ENCODE measurements at regions not wholly inside any gene's neighbourhood (a gene's known extent, or its start where the extent isn't known, plus 50 kb on each side); places are given as distances from the start of the nearest gene placed in this dataset.
"Not testable (repeated sequence)": the region's sequence is repeated elsewhere in the genome, so short reads cannot be mapped to it uniquely, and the experiment has no call there.

GRCh38 chr13:44719857-44720671 is 143.9 kb upstream of the TSC22D1 start:
- H3K27me3 ChIP-seq (ENCODE audit: control insufficient read depth, insufficient read depth, low read length), result no peaks in the 10 kb centered on the region
- no CpG with 5 or more reads among the region's 3 CpGs for WGBS (ENCODE audit: insufficient coverage, insufficient read length)
- H3K4me3 ChIP-seq (ENCODE audit: low read length), result no peak overlapping the region
- no peaks in the 10 kb centered on the region for H3K36me3 ChIP-seq (ENCODE audit: control insufficient read depth, insufficient read depth, low read length)
- no peaks in the 10 kb centered on the region for H3K9me3 ChIP-seq (ENCODE audit: control insufficient read depth, insufficient read depth, low read length)
- H3K27ac ChIP-seq (ENCODE audit: low read length), result no peak overlapping the region
- no peaks in the 10 kb centered on the region for H3K4me1 ChIP-seq (ENCODE audit: control insufficient read depth, insufficient read depth, low read length)
- no peak for DNase-seq (ENCODE audit: low read depth, low spot score)

GRCh38 chr13:44718467-44718866 is 142.3 kb upstream of the TSC22D1 start:
- no peak overlapping the region for H3K4me3 ChIP-seq (ENCODE audit: low read length)
- no peaks in the 10 kb centered on the region for H3K4me1 ChIP-seq (ENCODE audit: control insufficient read depth, insufficient read depth, low read length)
- H3K27ac ChIP-seq (ENCODE audit: low read length), result no peak overlapping the region
- H3K27me3 ChIP-seq (ENCODE audit: control insufficient read depth, insufficient read depth, low read length), result no peaks in the 10 kb centered on the region
- no peaks in the 10 kb centered on the region for H3K9me3 ChIP-seq (ENCODE audit: control insufficient read depth, insufficient read depth, low read length)
- H3K36me3 ChIP-seq (ENCODE audit: control insufficient read depth, insufficient read depth, low read length), result no peaks in the 10 kb centered on the region
- DNase-seq (ENCODE audit: low read depth, low spot score), result peak; percentile 16
- WGBS (ENCODE audit: insufficient coverage, insufficient read length), result no CpG with 5 or more reads among the region's 4 CpGs

- Histone ChIP-seq H3K4me1 (ENCODE audit: control insufficient read depth, insufficient read depth, low read length) (no peaks in the 10 kb centered on the region), H3K4me3 (ENCODE audit: low read length) (no peak overlapping the region), H3K27me3 (ENCODE audit: control insufficient read depth, insufficient read depth, low read length) (no peaks in the 10 kb centered on the region), H3K27ac (ENCODE audit: low read length) (no peak overlapping the region), H3K9me3 (ENCODE audit: control insufficient read depth, insufficient read depth, low read length) (no peaks in the 10 kb centered on the region), H3K36me3 (ENCODE audit: control insufficient read depth, insufficient read depth, low read length) (no peaks in the 10 kb centered on the region)
- DNase-seq (ENCODE audit: low read depth, low spot score), result no peak
- no CpG with 5 or more reads among the region's 11 CpGs for WGBS (ENCODE audit: insufficient coverage, insufficient read length)
These were observed 139.4 kb upstream of the TSC22D1 start for GRCh38 chr13:44715287-44716230.

- no peak for DNase-seq (ENCODE audit: low read depth, low spot score)
- WGBS (ENCODE audit: insufficient coverage, insufficient read length), result no CpG with 5 or more reads among the region's 3 CpGs
- H3K27ac ChIP-seq (ENCODE audit: low read length), result no peak overlapping the region
These were observed 137.8 kb upstream of the TSC22D1 start for GRCh38 chr13:44713788-44714469.

GRCh38 chr13:44711706-44712105 is 135.6 kb upstream of the TSC22D1 start:
- Histone ChIP-seq H3K4me3 (ENCODE audit: low read length) (no peak overlapping the region), H3K9me3 (ENCODE audit: control insufficient read depth, insufficient read depth, low read length) (no peaks in the 10 kb centered on the region), H3K36me3 (ENCODE audit: control insufficient read depth, insufficient read depth, low read length) (no peaks in the 10 kb centered on the region), H3K27ac (ENCODE audit: low read length) (no peak overlapping the region), H3K27me3 (ENCODE audit: control insufficient read depth, insufficient read depth, low read length) (no peaks in the 10 kb centered on the region), H3K4me1 (ENCODE audit: control insufficient read depth, insufficient read depth, low read length) (no peaks in the 10 kb centered on the region)
- WGBS (ENCODE audit: insufficient coverage, insufficient read length), result no CpG with 5 or more reads among the region's 1 CpG
- DNase-seq (ENCODE audit: low read depth, low spot score), result no peak

More at GRCh38 chr13:44713788-44714469, 137.8 kb upstream of the TSC22D1 start:
- no peaks in the 10 kb centered on the region for H3K9me3 ChIP-seq (ENCODE audit: control insufficient read depth, insufficient read depth, low read length)
- no peaks in the 10 kb centered on the region for H3K27me3 ChIP-seq (ENCODE audit: control insufficient read depth, insufficient read depth, low read length)
- no peaks in the 10 kb centered on the region for H3K36me3 ChIP-seq (ENCODE audit: control insufficient read depth, insufficient read depth, low read length)
- H3K4me3 ChIP-seq (ENCODE audit: low read length), result no peak overlapping the region
- no peaks in the 10 kb centered on the region for H3K4me1 ChIP-seq (ENCODE audit: control insufficient read depth, insufficient read depth, low read length)

- Histone ChIP-seq H3K27me3 (ENCODE audit: control insufficient read depth, insufficient read depth, low read length) (no peaks in the 10 kb centered on the region), H3K27ac (ENCODE audit: low read length) (no peak overlapping the region), H3K4me3 (ENCODE audit: low read length) (no peak overlapping the region), H3K9me3 (ENCODE audit: control insufficient read depth, insufficient read depth, low read length) (no peaks in the 10 kb centered on the region), H3K4me1 (ENCODE audit: control insufficient read depth, insufficient read depth, low read length) (no peaks in the 10 kb centered on the region), H3K36me3 (ENCODE audit: control insufficient read depth, insufficient read depth, low read length) (no peaks in the 10 kb centered on the region)
- no peak for DNase-seq (ENCODE audit: low read depth, low spot score)
- no CpG with 5 or more reads among the region's 2 CpGs for WGBS (ENCODE audit: insufficient coverage, insufficient read length)
These were observed 134.4 kb upstream of the TSC22D1 start for GRCh38 chr13:44710576-44710975.

- H3K4me3 ChIP-seq (ENCODE audit: low read length); H3K27me3 ChIP-seq (ENCODE audit: control insufficient read depth, insufficient read depth, low read length); H3K4me1 ChIP-seq (ENCODE audit: control insufficient read depth, insufficient read depth, low read length); H3K36me3 ChIP-seq (ENCODE audit: control insufficient read depth, insufficient read depth, low read length); H3K27ac ChIP-seq (ENCODE audit: low read length); DNase-seq (ENCODE audit: low read depth, low spot score); H3K9me3 ChIP-seq (ENCODE audit: control insufficient read depth, insufficient read depth, low read length): not testable (repeated sequence)
- WGBS (ENCODE audit: insufficient coverage, insufficient read length), result no CpG with 5 or more reads among the region's 3 CpGs
These were observed 128.7 kb upstream of the TSC22D1 start for GRCh38 chr13:44704811-44705210.

GRCh38 chr13:44703371-44703770 is 127.2 kb upstream of the TSC22D1 start:
- Histone ChIP-seq H3K36me3 (ENCODE audit: control insufficient read depth, insufficient read depth, low read length) (no peaks in the 10 kb centered on the region), H3K9me3 (ENCODE audit: control insufficient read depth, insufficient read depth, low read length) (no peaks in the 10 kb centered on the region), H3K27ac (ENCODE audit: low read length) (no peak overlapping the region), H3K4me1 (ENCODE audit: control insufficient read depth, insufficient read depth, low read length) (no peaks in the 10 kb centered on the region), H3K4me3 (ENCODE audit: low read length) (no peak overlapping the region), H3K27me3 (ENCODE audit: control insufficient read depth, insufficient read depth, low read length) (no peaks in the 10 kb centered on the region)
- no peak for DNase-seq (ENCODE audit: low read depth, low spot score)
- WGBS (ENCODE audit: insufficient coverage, insufficient read length), result no CpG with 5 or more reads among the region's 3 CpGs

- Histone ChIP-seq H3K27ac (ENCODE audit: low read length) (no peak overlapping the region), H3K4me1 (ENCODE audit: control insufficient read depth, insufficient read depth, low read length) (no peaks in the 10 kb centered on the region), H3K4me3 (ENCODE audit: low read length) (no peak overlapping the region), H3K36me3 (ENCODE audit: control insufficient read depth, insufficient read depth, low read length) (no peaks in the 10 kb centered on the region), H3K27me3 (ENCODE audit: control insufficient read depth, insufficient read depth, low read length) (no peaks in the 10 kb centered on the region), H3K9me3 (ENCODE audit: control insufficient read depth, insufficient read depth, low read length) (no peaks in the 10 kb centered on the region)
- DNase-seq (ENCODE audit: low read depth, low spot score), result no peak
- WGBS (ENCODE audit: insufficient coverage, insufficient read length), result no CpG with 5 or more reads among the region's 7 CpGs
These were observed 121.9 kb upstream of the TSC22D1 start for GRCh38 chr13:44698066-44698465.

- no peaks in the 10 kb centered on the region for H3K36me3 ChIP-seq (ENCODE audit: control insufficient read depth, insufficient read depth, low read length)
- no peak overlapping the region for H3K4me3 ChIP-seq (ENCODE audit: low read length)
- H3K4me1 ChIP-seq (ENCODE audit: control insufficient read depth, insufficient read depth, low read length), result no peaks in the 10 kb centered on the region
- H3K9me3 ChIP-seq (ENCODE audit: control insufficient read depth, insufficient read depth, low read length), result no peaks in the 10 kb centered on the region
- no peaks in the 10 kb centered on the region for H3K27me3 ChIP-seq (ENCODE audit: control insufficient read depth, insufficient read depth, low read length)
- no peak overlapping the region for H3K27ac ChIP-seq (ENCODE audit: low read length)
- no peak for DNase-seq (ENCODE audit: low read depth, low spot score)
- no CpG with 5 or more reads among the region's 1 CpG for WGBS (ENCODE audit: insufficient coverage, insufficient read length)
These were observed 120.9 kb upstream of the TSC22D1 start for GRCh38 chr13:44697058-44697457.
